H9 (cell line): ENCODE measurements at regions not wholly inside any gene's neighbourhood (a gene's known extent, or its start where the extent isn't known, plus 50 kb on each side); places are given as distances from the start of the nearest gene placed in this dataset.

ENCODE experiments used
- DNase-seq: peaks from one replicate; pipeline ENCODE4 v3.0.0-alpha.2; 2017
- H2AFZ ChIP-seq: one replicate; pipeline ENCODE4 v1.6.1; 2013; ENCODE audit warnings: mild to moderate bottlenecking, low read length, control low read depth, moderate library complexity
- H2AK5ac ChIP-seq: 2 replicates; pipeline ENCODE4 v1.6.1; 2013; ENCODE audit warnings: low read length, control low read depth, mixed read lengths; ENCODE audit not compliant: insufficient read length
- H2BK120ac ChIP-seq: one replicate; pipeline ENCODE4 v1.6.1; 2013; ENCODE audit warnings: low read depth, mild to moderate bottlenecking, low read length, control low read depth, inconsistent platforms; ENCODE audit not compliant: poor library complexity, severe bottlenecking
- H2BK12ac ChIP-seq: 2 replicates; pipeline ENCODE4 v1.6.1; 2013; ENCODE audit warnings: low read length, control low read depth, mixed read lengths, low read depth; ENCODE audit not compliant: insufficient read length
- H2BK15ac ChIP-seq: 2 replicates; pipeline ENCODE4 v1.6.1; 2013; ENCODE audit warnings: low read depth, low read length, control low read depth
- H2BK20ac ChIP-seq: one replicate; pipeline ENCODE4 v1.6.1; 2013; ENCODE audit warnings: low read depth, mild to moderate bottlenecking, low read length, control low read depth, inconsistent platforms; ENCODE audit not compliant: poor library complexity, severe bottlenecking
- H2BK5ac ChIP-seq: 2 replicates; pipeline ENCODE4 v1.6.1; 2013; ENCODE audit warnings: low read length, control low read depth, mixed read lengths; ENCODE audit not compliant: insufficient read length
- H3K14ac ChIP-seq: 2 replicates; pipeline ENCODE4 v1.6.1; 2013; ENCODE audit warnings: low read length, control low read depth; ENCODE audit not compliant: insufficient read depth
- H3K18ac ChIP-seq: 2 replicates; pipeline ENCODE4 v1.6.1; 2013; ENCODE audit warnings: low read depth, mild to moderate bottlenecking, mixed read lengths, low read length, control low read depth; ENCODE audit not compliant: insufficient read length
- H3K23ac ChIP-seq: 2 replicates; pipeline ENCODE4 v1.6.1; 2013; ENCODE audit warnings: low read length, control low read depth, mixed read lengths, low read depth; ENCODE audit not compliant: insufficient read length
- H3K23me2 ChIP-seq: 2 replicates; pipeline ENCODE4 v1.6.1; 2013; ENCODE audit warnings: low read depth, mild to moderate bottlenecking, mixed read lengths, low read length, control low read depth; ENCODE audit not compliant: insufficient read length, poor library complexity, severe bottlenecking
- H3K27ac ChIP-seq: 2 replicates; pipeline ENCODE4 v1.5.1; 2013; ENCODE audit warnings: low read length, control low read depth, mixed read lengths, low read depth; ENCODE audit not compliant: insufficient read length
- H3K27me3 ChIP-seq: 2 replicates; pipeline ENCODE4 v1.6.1; 2013; ENCODE audit warnings: low read length, control low read depth, inconsistent platforms; ENCODE audit not compliant: insufficient read depth
- H3K4ac ChIP-seq: 2 replicates; pipeline ENCODE4 v1.6.1; 2013; ENCODE audit warnings: low read depth, mild to moderate bottlenecking, control low read depth, inconsistent platforms, low read length, moderate library complexity
- H3K4me1 ChIP-seq: 2 replicates; pipeline ENCODE4 v1.6.1; 2013; ENCODE audit warnings: low read length, control low read depth, inconsistent platforms; ENCODE audit not compliant: insufficient read depth
- H3K4me2 ChIP-seq: 2 replicates; pipeline ENCODE4 v1.6.1; 2013; ENCODE audit warnings: low read length, control low read depth, mixed read lengths; ENCODE audit not compliant: insufficient read length, insufficient read depth
- H3K56ac ChIP-seq: 2 replicates; pipeline ENCODE4 v1.6.1; 2013; ENCODE audit warnings: low read depth, mild to moderate bottlenecking, mixed read lengths, low read length, control low read depth; ENCODE audit not compliant: insufficient read length
- H3K79me1 ChIP-seq: 2 replicates; pipeline ENCODE4 v1.6.1; 2013; ENCODE audit warnings: low read depth, mild to moderate bottlenecking, moderate library complexity, low read length, control low read depth, inconsistent platforms; ENCODE audit not compliant: insufficient read depth, poor library complexity, severe bottlenecking
- H3K79me2 ChIP-seq: 2 replicates; pipeline ENCODE4 v1.6.1; 2013; ENCODE audit warnings: low read length, control low read depth, inconsistent platforms; ENCODE audit not compliant: insufficient read depth
- H3K9ac ChIP-seq: 2 replicates; pipeline ENCODE4 v1.6.1; 2013; ENCODE audit warnings: low read length, control low read depth, mixed read lengths; ENCODE audit not compliant: insufficient read length; ENCODE audit errors: extremely low read depth
- H3K9me3 ChIP-seq: one replicate; pipeline ENCODE4 v1.6.1; 2013; ENCODE audit warnings: low read depth, low read length, inconsistent platforms; ENCODE audit not compliant: control insufficient read depth
- H3T11ph ChIP-seq: one replicate; pipeline ENCODE4 v1.6.1; 2013; ENCODE audit warnings: mild to moderate bottlenecking, low read length, control low read depth, inconsistent platforms
- H4K20me1 ChIP-seq: one replicate; pipeline ENCODE4 v1.6.1; 2013; ENCODE audit not compliant: control insufficient read depth, insufficient read length, insufficient read depth
- H4K5ac ChIP-seq: 2 replicates; pipeline ENCODE4 v1.6.1; 2013; ENCODE audit warnings: low read depth, mild to moderate bottlenecking, mixed read lengths, low read length, control low read depth; ENCODE audit not compliant: insufficient read length
- H4K8ac ChIP-seq: replicated peaks from 2 replicates; pipeline ENCODE4 v1.6.1; 2013; ENCODE audit warnings: low read length, control low read depth, mixed read lengths, low read depth; ENCODE audit not compliant: insufficient read length
- H4K91ac ChIP-seq: 2 replicates; pipeline ENCODE4 v1.6.1; 2013; ENCODE audit warnings: low read depth, mild to moderate bottlenecking, moderate library complexity, mixed read lengths, low read length, control low read depth; ENCODE audit not compliant: insufficient read length
- H3K27ac Mint-ChIP-seq, 3 experiments: 2 replicates in 2 of 3; 3 replicates in 1 of 3; pipeline ENCODE4 v1.8.0; 2020 to 2021; ENCODE audit warnings: mixed read lengths in 3 of 3, mild to moderate bottlenecking in 1 of 3, moderate library complexity in 1 of 3
- H3K27me3 Mint-ChIP-seq: 2 replicates; pipeline ENCODE4 v1.8.0; 2021; ENCODE audit warnings: low read depth, mild to moderate bottlenecking, moderate library complexity, mixed read lengths
- H3K36me3 Mint-ChIP-seq, 3 experiments: 2 replicates in 2 of 3; 3 replicates in 1 of 3; pipeline ENCODE4 v1.8.0; 2020 to 2021; ENCODE audit warnings: low read depth in 3 of 3, mixed read lengths in 3 of 3; ENCODE audit not compliant: insufficient read depth in 1 of 3
- H3K4me1 Mint-ChIP-seq, 2 experiments: 2 replicates each; pipeline ENCODE4 v1.8.0; 2020; ENCODE audit warnings: mixed read lengths in 2 of 2
- H3K4me3 Mint-ChIP-seq, 2 experiments: 2 replicates in 1 of 2; 3 replicates in 1 of 2; pipeline ENCODE4 v1.8.0; 2020 to 2021; ENCODE audit warnings: mild to moderate bottlenecking in 2 of 2, mixed read lengths in 2 of 2, moderate library complexity in 1 of 2
- H3K9me3 Mint-ChIP-seq, 2 experiments: 2 replicates in 1 of 2; 3 replicates in 1 of 2; pipeline ENCODE4 v1.8.0; 2020; ENCODE audit warnings: mild to moderate bottlenecking in 2 of 2, mixed read lengths in 2 of 2, moderate library complexity in 1 of 2
- CTCF ChIP-seq: fragments of 200-600 bp; sonication (generic); conservative IDR thresholded peaks from 3 replicates; pipeline ENCODE4 v1.8.0; 2021; ENCODE audit warnings: antibody characterized with exemption, mild to moderate bottlenecking
- WGBS: extraction: QIAGEN DNeasy Blood & Tissue Kit; methylation state at CpG from one replicate; pipeline ENCODE4 v1.1.7; 2013; ENCODE audit warnings: missing lambda C conversion rate, low lambda C conversion rate, mixed read lengths; ENCODE audit not compliant: insufficient read length; ENCODE audit errors: extremely low coverage; 5-methylcytosine and 5-hydroxymethylcytosine counted together

GRCh38 chr4:177809791-177810190, 367.6 kb upstream of the AGA start:
- Histone ChIP-seq H4K20me1 (no peaks in the 10 kb centered on the region), H3K79me2 (no peaks in the 10 kb centered on the region), H3K23me2 (no peaks in the 10 kb centered on the region), H3K79me1 (no peaks in the 10 kb centered on the region), H4K5ac (no peak overlapping the region), H2AFZ (no peak overlapping the region), H4K8ac (no peak overlapping the region), H3K18ac (no peak overlapping the region), H3K27ac (no peak overlapping the region), H3K4ac (no peak overlapping the region), H3T11ph (no peak overlapping the region), H2BK15ac (no peak overlapping the region), H3K56ac (no peak overlapping the region), H2BK20ac (no peak overlapping the region), H3K9ac (no peak overlapping the region), H2BK5ac (no peak overlapping the region), H4K91ac (no peak overlapping the region), H3K14ac (no peak overlapping the region), H3K27me3 (no peaks in the 10 kb centered on the region), H3K4me2 (no peak overlapping the region), H3K4me1 (no peaks in the 10 kb centered on the region; the same call in 1 of the 2 replicates), H2AK5ac (no peak overlapping the region), H3K9me3 (no peaks in the 10 kb centered on the region), H2BK120ac (no peak overlapping the region), H2BK12ac (no peak overlapping the region), H3K23ac (no peak overlapping the region)
- peaks cover 5% of the 10 kb centered on the region in 2 experiments; a peak in 3 of 4 replicates for H3K4me1 Mint-ChIP-seq
- TF ChIP-seq CTCF: no peak
- no peaks in the 10 kb centered on the region for H3K9me3 Mint-ChIP-seq
- H3K4me3 Mint-ChIP-seq: no peak overlapping the region
- no peaks in the 10 kb centered on the region for H3K27me3 Mint-ChIP-seq
- no peaks in the 10 kb centered on the region for H3K36me3 Mint-ChIP-seq
- no peak for DNase-seq
- no peak overlapping the region for H3K27ac Mint-ChIP-seq
- no CpG with 5 or more reads among the region's 3 CpGs for WGBS
